EH (cell line): ENCODE measurements at regions not wholly inside any gene's neighbourhood (a gene's known extent, or its start where the extent isn't known, plus 50 kb on each side); places are given as distances from the start of the nearest gene placed in this dataset.
"Not testable (repeated sequence)": the region's sequence is repeated elsewhere in the genome, so short reads cannot be mapped to it uniquely, and the experiment has no call there.

Experiments
- DNase-seq: peaks from one replicate; pipeline ENCODE4 v3.0.0-alpha.2; 2015; ENCODE audit warnings: low read depth

DNA sequence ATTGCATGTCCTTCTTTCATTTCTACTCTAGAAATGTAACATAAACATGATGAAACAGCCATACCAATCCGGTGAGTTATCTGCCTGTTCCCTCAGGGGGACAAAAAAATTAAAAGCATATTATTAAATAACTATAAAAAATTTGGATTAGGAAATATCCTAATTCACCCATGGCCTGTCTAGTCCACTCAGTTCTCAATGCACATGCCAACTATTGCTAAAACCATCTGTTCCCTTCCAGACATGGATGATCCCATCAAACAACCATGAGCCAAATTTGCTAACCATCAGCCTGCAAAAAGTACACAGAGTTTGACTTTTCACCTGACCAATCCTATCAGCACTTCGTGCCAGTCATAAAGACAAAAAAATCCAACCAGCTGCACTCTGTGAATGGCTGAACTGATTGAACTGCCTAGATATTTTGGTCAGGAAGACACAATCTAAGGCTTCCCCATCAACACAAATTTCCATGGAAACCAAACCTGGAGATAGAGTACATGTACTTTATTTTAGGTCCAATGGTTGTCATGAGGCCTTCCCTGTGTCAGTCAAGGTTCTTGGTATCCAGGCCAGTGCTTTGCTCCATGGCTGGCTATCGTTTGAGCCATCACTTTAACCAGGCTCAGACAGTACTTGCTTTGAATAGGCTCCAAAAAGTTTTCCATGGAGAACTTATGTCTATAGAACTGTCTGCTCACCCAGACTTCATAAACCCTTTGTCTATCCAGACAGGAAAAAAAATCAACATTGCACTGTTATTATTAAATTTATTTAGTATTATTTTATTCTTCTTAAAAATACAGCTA lies 570.8 kb downstream of the LTN1 start:
- peak; percentile 89 for DNase-seq

DNA sequence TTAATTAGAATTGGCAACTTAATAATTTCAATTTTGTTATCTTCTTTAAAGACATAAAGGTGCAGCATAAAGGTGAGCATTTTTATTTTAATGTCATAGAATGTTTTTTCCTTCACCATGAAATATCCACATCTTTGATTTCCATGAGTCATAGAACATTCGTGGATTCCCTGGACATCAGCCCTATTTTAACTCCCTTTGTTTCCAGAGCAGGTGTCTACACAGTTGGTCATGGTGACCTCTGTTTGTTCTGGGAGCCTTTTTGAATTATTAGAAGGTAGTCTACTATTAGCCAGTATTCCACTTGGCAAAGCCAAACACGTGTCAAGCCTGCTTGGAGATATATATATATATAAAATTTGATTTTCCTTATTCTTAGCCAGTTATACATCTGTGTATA lies 572.9 kb downstream of the LTN1 start:
- no peak for DNase-seq

DNA sequence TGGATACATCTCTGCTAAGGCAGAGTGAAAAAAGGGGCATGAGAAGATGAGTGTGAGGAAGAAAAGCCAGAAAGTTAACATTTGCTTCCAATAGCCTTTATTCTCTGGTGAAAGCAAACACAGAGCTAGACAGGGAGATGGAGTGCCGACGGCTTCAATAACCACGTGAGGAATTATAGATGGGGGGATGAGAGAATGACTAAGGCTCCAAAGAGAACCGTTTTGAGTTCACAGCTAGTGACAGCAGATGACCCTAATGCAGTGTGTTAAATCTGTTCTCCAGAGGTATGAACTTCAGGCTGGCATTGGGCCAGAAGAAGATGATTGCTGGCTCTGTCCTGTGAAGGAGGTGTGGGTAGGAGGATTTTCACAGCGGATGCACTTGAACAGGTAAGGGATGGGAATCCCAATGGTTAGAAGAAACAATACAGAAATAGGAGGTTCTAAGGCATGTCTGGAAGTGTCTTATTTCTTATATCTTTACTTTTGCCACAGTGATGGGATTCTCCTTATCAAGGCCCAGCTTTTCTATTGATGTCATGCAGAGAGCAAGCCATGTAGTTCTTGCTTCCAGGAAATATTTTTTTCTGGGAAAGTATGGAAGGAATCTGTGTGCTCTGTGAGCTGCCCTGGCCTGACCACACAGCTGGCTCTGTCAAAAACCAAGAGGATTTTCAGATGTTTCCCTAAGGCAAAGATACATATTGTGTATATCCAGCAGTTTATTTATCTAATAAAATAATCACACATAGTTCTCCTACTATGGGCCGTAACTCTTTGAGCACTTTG lies 573.8 kb downstream of the LTN1 start:
- DNase-seq: peak; percentile 93

DNA sequence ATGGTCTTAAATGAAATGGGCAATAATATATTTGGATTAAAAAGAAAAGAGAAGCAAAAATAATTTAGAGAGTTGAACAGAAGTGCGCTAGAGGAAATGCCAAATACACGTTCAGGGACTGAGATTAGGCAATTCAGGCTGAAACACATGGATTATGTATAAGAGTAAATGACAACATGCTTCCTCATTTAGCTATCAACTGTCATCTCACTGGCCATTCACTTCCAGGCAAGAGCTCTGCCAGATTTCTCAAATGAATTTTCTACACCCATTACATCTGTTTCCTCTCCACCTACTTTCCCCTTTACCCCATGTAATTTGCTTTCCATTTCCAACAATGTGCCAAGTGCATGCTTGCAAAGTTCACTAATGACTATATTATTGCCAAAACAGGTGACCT lies 582.4 kb downstream of the LTN1 start:
- DNase-seq: no peak

GRCh38 chr21:28402616-28402989 lies 590.1 kb downstream of the LTN1 start:
- DNase-seq: peak; percentile 20

- no peak for DNase-seq
Measured at GRCh38 chr21:28397040-28397439, 595.6 kb downstream of the LTN1 start.

DNA sequence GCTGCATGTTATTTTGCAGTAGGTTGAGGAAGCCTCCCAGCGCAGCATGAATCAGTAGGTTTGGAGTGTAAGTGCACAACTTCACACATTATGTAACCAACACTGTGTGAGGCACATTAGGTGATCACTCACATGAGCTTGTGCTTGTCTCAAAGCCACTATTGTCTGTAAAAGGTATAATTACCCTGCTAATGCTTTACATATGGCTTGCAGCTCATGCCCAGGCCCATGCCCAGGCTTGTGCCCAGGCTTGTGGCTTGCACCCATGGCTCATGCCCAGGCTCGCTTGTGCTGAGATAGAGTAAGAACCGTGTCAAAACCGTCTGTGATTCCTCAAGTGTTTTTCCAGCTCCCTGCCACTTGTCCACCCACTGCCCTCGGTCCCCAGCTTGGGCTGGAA lies 596.3 kb downstream of the LTN1 start:
- DNase-seq: no peak

DNA sequence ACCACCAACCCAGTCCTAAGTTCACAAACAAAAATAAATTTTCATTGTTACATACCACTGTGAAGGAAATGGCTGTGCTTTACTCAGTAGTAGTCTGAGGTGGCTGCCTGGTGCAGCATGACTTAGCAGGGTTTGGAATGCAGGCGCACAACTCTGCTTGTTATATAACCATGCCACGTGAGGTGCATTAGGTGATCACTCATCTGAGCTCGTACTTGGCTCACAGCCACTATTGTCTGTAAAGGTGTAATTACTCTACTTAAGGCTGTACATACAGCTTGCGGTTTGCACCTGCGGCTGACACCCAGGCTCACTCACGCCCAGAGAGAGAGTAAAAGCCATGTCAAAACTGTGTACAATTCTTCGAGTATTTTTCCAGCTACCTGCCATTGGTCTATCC lies 599.4 kb downstream of the LTN1 start:
- no peak for DNase-seq

DNA sequence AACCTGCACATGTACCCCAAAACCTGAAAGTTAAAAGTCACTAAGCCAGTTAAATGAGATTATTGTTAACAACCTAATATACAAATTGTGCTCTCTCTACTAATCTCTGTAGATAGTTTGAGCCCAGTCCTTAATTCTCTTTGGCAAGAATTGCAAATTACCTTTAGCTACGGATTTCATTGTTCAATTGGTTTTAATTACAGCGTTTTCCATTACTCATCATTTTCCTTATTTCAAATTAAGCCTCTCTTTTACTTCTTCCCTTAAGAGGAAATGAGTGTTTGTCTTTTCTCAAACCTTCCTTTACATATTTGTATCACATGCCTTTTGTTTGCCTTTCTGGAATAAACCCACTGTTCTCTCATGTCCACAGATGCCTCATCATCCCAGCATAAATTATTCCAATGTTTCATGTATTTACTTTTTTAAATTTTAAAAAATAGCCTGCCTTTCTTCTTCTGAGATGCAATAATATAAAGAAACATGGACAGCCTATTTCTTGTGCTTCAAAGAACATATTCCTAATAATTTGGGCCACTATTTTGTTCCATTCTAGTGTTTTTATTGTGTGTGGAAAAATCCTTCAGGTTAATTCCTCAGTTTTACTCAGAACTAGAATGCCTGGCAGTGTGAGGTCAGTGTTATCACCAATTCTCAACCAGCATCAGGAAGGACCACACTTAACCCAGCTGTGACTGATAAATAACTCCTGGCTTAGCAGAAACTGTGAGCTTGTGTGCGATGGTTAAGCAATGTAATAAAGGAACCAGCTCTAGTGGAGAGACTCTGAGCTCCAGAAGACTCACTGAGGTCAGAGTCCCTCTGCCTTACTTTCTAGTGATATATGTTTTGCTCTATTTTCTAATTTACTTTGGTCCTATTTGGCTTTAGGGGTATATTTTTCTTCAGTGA lies 600.5 kb downstream of the LTN1 start:
- DNase-seq: no peak

- no peak for DNase-seq
Measured at GRCh38 chr21:28387220-28387619, 605.5 kb downstream of the LTN1 start.

- DNase-seq: no peak
Measured at GRCh38 chr21:28385845-28386244, 606.8 kb downstream of the LTN1 start.

- not testable (repeated sequence) for DNase-seq
Measured at GRCh38 chr21:28381000-28381745, 611.5 kb downstream of the LTN1 start.

DNA sequence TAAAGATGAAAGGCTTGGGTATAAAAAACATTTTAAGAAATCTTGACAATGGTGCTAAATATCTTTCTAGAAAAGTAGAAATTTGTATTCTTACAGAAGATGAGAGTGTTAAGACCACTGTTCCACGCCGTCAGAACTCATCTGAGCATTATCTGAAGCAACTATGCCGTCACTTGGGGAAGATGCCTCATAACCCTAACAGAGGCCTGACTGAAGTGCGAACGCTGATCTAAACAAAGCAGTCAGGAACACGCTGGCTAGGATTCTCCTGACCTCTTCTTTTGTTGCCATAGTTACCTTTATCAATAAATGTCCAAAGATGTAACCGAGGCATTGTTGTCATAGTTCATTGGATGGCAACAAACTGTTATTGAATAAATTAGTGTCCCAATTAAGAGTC lies 612.4 kb downstream of the LTN1 start:
- DNase-seq: no peak

DNA sequence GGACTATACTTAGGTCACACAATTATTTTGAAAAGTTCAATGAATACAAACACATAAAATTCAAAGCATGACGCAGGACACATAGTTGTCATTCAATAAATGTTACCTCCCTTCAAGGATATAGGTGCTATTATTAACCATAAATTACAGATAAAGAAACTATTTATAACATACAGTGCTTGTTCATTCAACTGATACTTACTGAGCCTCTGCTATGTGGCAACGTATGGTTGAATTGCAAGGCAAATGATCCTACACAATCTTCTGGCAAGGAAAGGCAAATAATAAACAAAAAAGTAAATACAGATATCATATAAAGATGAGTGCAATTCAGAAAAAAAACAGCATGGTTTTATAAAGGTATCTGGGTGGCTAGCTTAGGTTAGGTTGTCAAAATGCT lies 614.7 kb downstream of the LTN1 start:
- DNase-seq: no peak

- peak; percentile 82 for DNase-seq
Measured at GRCh38 chr21:28375708-28376385, 616.8 kb downstream of the LTN1 start.

DNA sequence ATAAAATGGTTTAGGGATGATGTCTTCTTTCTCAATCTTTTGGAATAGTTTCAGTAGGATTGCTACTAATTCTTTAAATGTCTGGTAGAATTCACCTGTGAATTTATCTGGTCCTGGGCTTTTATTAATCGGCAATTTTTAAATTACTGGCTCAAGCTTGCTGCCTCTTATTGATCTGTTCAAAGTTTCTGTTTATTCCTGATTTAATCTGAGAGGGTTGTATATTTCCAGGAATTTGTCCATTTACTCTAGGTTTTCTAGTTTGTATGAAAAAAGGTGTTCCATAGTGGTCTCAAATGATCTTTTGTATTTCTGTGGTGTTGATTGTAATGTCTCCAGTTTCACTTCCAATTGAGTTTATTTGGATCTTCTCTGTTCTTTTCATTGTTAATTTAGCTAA lies 617.8 kb downstream of the LTN1 start:
- no peak for DNase-seq

DNA sequence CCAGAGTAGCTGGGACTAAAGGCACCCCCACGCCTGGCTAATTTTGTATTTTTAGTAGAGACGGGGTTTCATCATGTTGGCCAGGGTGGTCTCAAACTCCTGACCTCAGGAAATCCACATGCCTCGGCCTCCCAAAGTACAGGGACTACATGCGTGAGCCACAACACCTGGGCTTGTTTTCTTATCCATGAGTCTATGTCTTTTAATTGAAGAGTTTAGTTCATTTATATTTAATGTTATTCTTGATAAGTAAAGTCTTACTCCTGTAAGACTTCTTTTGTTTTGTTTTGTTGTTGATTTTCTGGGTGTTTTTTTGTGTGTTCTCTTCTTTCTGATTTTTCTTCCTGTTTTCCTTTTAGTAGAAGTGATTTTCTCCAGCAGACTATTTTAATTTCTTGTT lies 621.0 kb downstream of the LTN1 start:
- no peak for DNase-seq

GRCh38 chr21:28359300-28359699 lies 633.4 kb downstream of the LTN1 start:
- no peak for DNase-seq

GRCh38 chr21:28358702-28359101 lies 634.0 kb downstream of the LTN1 start:
- no peak for DNase-seq

- DNase-seq: no peak
Measured at GRCh38 chr21:28358170-28358569, 634.5 kb downstream of the LTN1 start.

GRCh38 chr21:28357743-28358142 lies 634.9 kb downstream of the LTN1 start:
- DNase-seq: no peak
